ENCODE measurements at regions not wholly inside any gene's neighbourhood (a gene's known extent, or its start where the extent isn't known, plus 50 kb on each side); places are given as distances from the start of the nearest gene placed in this dataset.

GRCh38 chr16:85988306-85988705 lies 89.3 kb downstream of the IRF8 start:
- TF ChIP-seq POLR2A (IDR thresholded peaks at IDR 0.05; ENCODE audit: low read depth, low read length), result no peak
- no peak for TF ChIP-seq EZH2 (IDR thresholded peaks at IDR 0.05; ENCODE audit: borderline replicate concordance, low read depth, low read length, severe bottlenecking)
- TF ChIP-seq POLR2AphosphoS5 (IDR thresholded peaks at IDR 0.05; ENCODE audit: insufficient read depth, low read depth, low read length), result no peak
- TF ChIP-seq CTCF (IDR thresholded peaks at IDR 0.05; ENCODE audit: extremely low read depth in 1 of 2, insufficient read depth in 1 of 2, low read depth in 1 of 2, low read length in 2 of 2), result no peak
- Histone ChIP-seq H3K9me1 (replicated peaks; ENCODE audit: control insufficient read depth, extremely low read depth, insufficient read depth, low read length) (no peaks in the 10 kb centered on the region), H4K20me1 (replicated peaks; ENCODE audit: control insufficient read depth, extremely low read depth, insufficient read depth, low read length) (no peaks in the 10 kb centered on the region), H3K4me1 (ENCODE audit: control insufficient read depth, extremely low read depth, insufficient read depth, low read length) (no peaks in the 10 kb centered on the region), H3K27ac (ENCODE audit: insufficient read depth, low read depth, low read length) (no peak overlapping the region), H3K9ac (replicated peaks; ENCODE audit: extremely low read depth, insufficient read depth, low read length) (no peak overlapping the region), H3K4me2 (ENCODE audit: insufficient read depth, low read length) (no peak overlapping the region), H3K4me3 (replicated peaks in 1 of 3; ENCODE audit: insufficient read depth in 1 of 3, low read depth in 1 of 3, low read length in 3 of 3) (no peak overlapping the region), H2AFZ (ENCODE audit: low read depth, low read length) (no peak overlapping the region), H3K9me3 (replicated peaks; ENCODE audit: control insufficient read depth, insufficient read depth, low read length) (no peaks in the 10 kb centered on the region), H3K27me3 (ENCODE audit: control insufficient read depth in 2 of 2, insufficient read depth in 2 of 2, low read length in 2 of 2) (peaks cover 0 to 7% of the 10 kb centered on the region in 2 experiments), H3K79me2 (ENCODE audit: control insufficient read depth, insufficient read depth, low read length) (no peaks in the 10 kb centered on the region), H3K36me3 (ENCODE audit: control insufficient read depth in 2 of 2, extremely low read depth in 1 of 2, insufficient read depth in 2 of 2, low read length in 2 of 2) (no peaks in the 10 kb centered on the region)
- ChIA-PET CTCF (interaction anchor here (0.5 to 14.3 kb wide), 7 partner anchors 8 to 396 kb away, joined by 3 to 564 read pairs (median 6); no protein-coding TSS in a partner anchor), POLR2A (no interaction called here)
- dilution Hi-C loops (cut with MboI; ENCODE audit: extremely low pct_ligation_motif_present, low sequenced_read_pairs) (no loop called here), intact Hi-C loops (cut with micrococcal nuclease) (loop anchor here (2.0 kb wide), 1 partner anchor 28 kb away; no protein-coding TSS in a partner anchor)
- FAIRE-seq (no peak), DNase-seq (ENCODE audit: low read depth, low spot score) (no peak)
- no TSS peak for BruUV-seq (replicated peaks)

GRCh38 chr16:85988723-85989313 lies 89.9 kb downstream of the IRF8 start:
- H3K4me1 ChIP-seq (ENCODE audit: control insufficient read depth, extremely low read depth, insufficient read depth, low read length), result no peaks in the 10 kb centered on the region
- ChIA-PET CTCF (interaction anchor here (0.5 to 14.3 kb wide), 3 partner anchors 27 to 395 kb away, joined by 3 to 564 read pairs (median 16); no protein-coding TSS in a partner anchor), POLR2A (no interaction called here)
- H3K9me3 ChIP-seq (replicated peaks; ENCODE audit: control insufficient read depth, insufficient read depth, low read length), result no peaks in the 10 kb centered on the region
- H3K9ac ChIP-seq (replicated peaks; ENCODE audit: extremely low read depth, insufficient read depth, low read length), result no peak overlapping the region
- no peak for TF ChIP-seq MAX (IDR thresholded peaks at IDR 0.05; ENCODE audit: insufficient read depth, insufficient read length)
- no peak for TF ChIP-seq CTCF (IDR thresholded peaks at IDR 0.05; ENCODE audit: extremely low read depth in 1 of 2, insufficient read depth in 1 of 2, low read depth in 1 of 2, low read length in 2 of 2)
- DNase-seq (ENCODE audit: low read depth, low spot score) (no peak), FAIRE-seq (no peak)
- intact Hi-C loops (cut with micrococcal nuclease), result loop anchor here (2.0 kb wide), 1 partner anchor 28 kb away; no protein-coding TSS in a partner anchor
- H3K27ac ChIP-seq (ENCODE audit: insufficient read depth, low read depth, low read length), result no peak overlapping the region
- no peaks in the 10 kb centered on the region for H3K36me3 ChIP-seq (ENCODE audit: control insufficient read depth in 2 of 2, extremely low read depth in 1 of 2, insufficient read depth in 2 of 2, low read length in 2 of 2)
- no peaks in the 10 kb centered on the region for H3K9me1 ChIP-seq (replicated peaks; ENCODE audit: control insufficient read depth, extremely low read depth, insufficient read depth, low read length)
- no peaks in the 10 kb centered on the region for H4K20me1 ChIP-seq (replicated peaks; ENCODE audit: control insufficient read depth, extremely low read depth, insufficient read depth, low read length)
- no peak overlapping the region for H3K4me2 ChIP-seq (ENCODE audit: insufficient read depth, low read length)
- dilution Hi-C loops (cut with MboI; ENCODE audit: extremely low pct_ligation_motif_present, low sequenced_read_pairs), result no loop called here
- H3K79me2 ChIP-seq (ENCODE audit: control insufficient read depth, insufficient read depth, low read length), result no peaks in the 10 kb centered on the region
- no peak overlapping the region for H3K4me3 ChIP-seq (replicated peaks in 1 of 3; ENCODE audit: insufficient read depth in 1 of 3, low read depth in 1 of 3, low read length in 3 of 3)
- BruUV-seq (replicated peaks), result no TSS peak
- peaks cover 0 to 7% of the 10 kb centered on the region in 2 experiments for H3K27me3 ChIP-seq (ENCODE audit: control insufficient read depth in 2 of 2, insufficient read depth in 2 of 2, low read length in 2 of 2)
- no peak overlapping the region for H2AFZ ChIP-seq (ENCODE audit: low read depth, low read length)

Data from endothelial cell of umbilical vein (primary cell).